DND-41 (cell line): ENCODE measurements at regions not wholly inside any gene's neighbourhood (a gene's known extent, or its start where the extent isn't known, plus 50 kb on each side); places are given as distances from the start of the nearest gene placed in this dataset.

Experiments
- ATAC-seq: fragments of 200-7000 bp; cut with Tn5 transposase; 3 replicates; pipeline ENCODE4 v1.9.1; 2021; ENCODE audit warnings: low read depth; ENCODE audit not compliant: insufficient read depth
- DNase-seq: peaks from one replicate; pipeline ENCODE4 v3.0.0-alpha.2; 2020
- H2AFZ ChIP-seq: 2 replicates; pipeline ENCODE4 v1.6.0; 2012; ENCODE audit warnings: low read depth, low read length
- H3K27ac ChIP-seq: 2 replicates; pipeline ENCODE4 v1.5.1; 2012; ENCODE audit warnings: low read length, inconsistent platforms
- H3K27me3 ChIP-seq: fragments of 200-600 bp; sonication (generic); 2 replicates; pipeline ENCODE4 v1.6.0; 2012; ENCODE audit warnings: low read length, mild to moderate bottlenecking, inconsistent platforms; ENCODE audit not compliant: insufficient read depth, poor library complexity
- H3K36me3 ChIP-seq: 2 replicates; pipeline ENCODE4 v1.5.1; 2012; ENCODE audit warnings: low read length, inconsistent platforms; ENCODE audit not compliant: insufficient read depth
- H3K4me1 ChIP-seq: 2 replicates; pipeline ENCODE4 v1.5.1; 2012; ENCODE audit warnings: mild to moderate bottlenecking, low read length; ENCODE audit not compliant: insufficient read depth
- H3K4me2 ChIP-seq: 2 replicates; pipeline ENCODE4 v1.6.0; 2012; ENCODE audit warnings: mild to moderate bottlenecking, moderate library complexity, low read length, inconsistent platforms; ENCODE audit not compliant: insufficient read depth
- H3K4me3 ChIP-seq, 2 experiments: fragments of 200-600 bp in 1 of 2; shearing (Covaris generic) in 1 of 2; 2 replicates each; pipeline ENCODE4 v1.5.1; 2012 to 2016; ENCODE audit warnings: inconsistent platforms in 2 of 2, low read length in 2 of 2, mild to moderate bottlenecking in 2 of 2, low read depth in 1 of 2, moderate library complexity in 1 of 2
- H3K79me2 ChIP-seq: 2 replicates; pipeline ENCODE4 v1.6.0; 2012; ENCODE audit warnings: low read length, inconsistent platforms; ENCODE audit not compliant: insufficient read depth
- H3K9ac ChIP-seq: 2 replicates; pipeline ENCODE4 v1.6.0; 2012; ENCODE audit warnings: low read depth, mild to moderate bottlenecking, inconsistent platforms, low read length, moderate library complexity
- H3K9me3 ChIP-seq: 2 replicates; pipeline ENCODE4 v1.5.1; 2012; ENCODE audit warnings: low read length, moderate library complexity, mild to moderate bottlenecking, inconsistent platforms; ENCODE audit not compliant: insufficient read depth, severe bottlenecking
- H4K20me1 ChIP-seq: 2 replicates; pipeline ENCODE4 v1.6.0; 2012; ENCODE audit warnings: low read length; ENCODE audit not compliant: insufficient read depth
- EZH2 ChIP-seq: IDR thresholded peaks from 3 replicates; pipeline ENCODE4 v1.6.1; 2012; ENCODE audit warnings: borderline replicate concordance, low read depth, mild to moderate bottlenecking, moderate library complexity, low read length, inconsistent platforms; ENCODE audit not compliant: severe bottlenecking
- TF ChIP-seq, protein P1 (sequence below): IDR thresholded peaks from 2 replicates; pipeline ENCODE4 v1.5.1; 2012; ENCODE audit warnings: borderline replicate concordance, low read length, moderate library complexity, mild to moderate bottlenecking; ENCODE audit not compliant: poor library complexity, severe bottlenecking; ENCODE audit errors: extremely low read depth

DNA sequence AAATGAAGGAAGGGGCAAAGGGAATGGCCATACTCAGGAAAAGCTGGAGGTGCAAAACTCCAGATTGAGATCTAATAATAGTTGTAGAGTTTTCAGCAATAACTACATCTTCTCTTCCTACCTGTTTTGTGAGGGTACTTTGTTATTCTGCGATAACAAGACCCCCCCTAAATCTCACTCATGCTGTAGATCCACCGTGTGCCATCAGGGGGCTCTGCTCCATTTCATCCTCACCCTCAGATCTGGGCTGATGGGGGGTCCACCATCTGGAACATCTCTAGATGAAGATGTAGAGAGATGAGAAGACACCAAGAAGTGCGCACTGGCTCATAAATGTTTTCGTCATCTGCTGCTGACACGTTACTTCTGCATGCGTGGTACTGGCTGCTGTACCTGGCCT is 135.9 kb upstream of the KIRREL3 start:
- no peaks in the 10 kb centered on the region for H3K36me3 ChIP-seq
- no peak overlapping the region for H3K9ac ChIP-seq
- H3K4me3 ChIP-seq = no peak overlapping the region
- H3K4me2 ChIP-seq = no peak overlapping the region
- H3K4me1 ChIP-seq = no peaks in the 10 kb centered on the region
- H3K9me3 ChIP-seq = no peaks in the 10 kb centered on the region
- H3K79me2 ChIP-seq = no peaks in the 10 kb centered on the region
- DNase-seq (no peak), ATAC-seq (no peak)
- peaks cover 5% of the 10 kb centered on the region for H3K27me3 ChIP-seq
- no peak overlapping the region for H3K27ac ChIP-seq
- no peaks in the 10 kb centered on the region for H4K20me1 ChIP-seq
- no peak overlapping the region for H2AFZ ChIP-seq
- TF ChIP-seq, protein P1, sequence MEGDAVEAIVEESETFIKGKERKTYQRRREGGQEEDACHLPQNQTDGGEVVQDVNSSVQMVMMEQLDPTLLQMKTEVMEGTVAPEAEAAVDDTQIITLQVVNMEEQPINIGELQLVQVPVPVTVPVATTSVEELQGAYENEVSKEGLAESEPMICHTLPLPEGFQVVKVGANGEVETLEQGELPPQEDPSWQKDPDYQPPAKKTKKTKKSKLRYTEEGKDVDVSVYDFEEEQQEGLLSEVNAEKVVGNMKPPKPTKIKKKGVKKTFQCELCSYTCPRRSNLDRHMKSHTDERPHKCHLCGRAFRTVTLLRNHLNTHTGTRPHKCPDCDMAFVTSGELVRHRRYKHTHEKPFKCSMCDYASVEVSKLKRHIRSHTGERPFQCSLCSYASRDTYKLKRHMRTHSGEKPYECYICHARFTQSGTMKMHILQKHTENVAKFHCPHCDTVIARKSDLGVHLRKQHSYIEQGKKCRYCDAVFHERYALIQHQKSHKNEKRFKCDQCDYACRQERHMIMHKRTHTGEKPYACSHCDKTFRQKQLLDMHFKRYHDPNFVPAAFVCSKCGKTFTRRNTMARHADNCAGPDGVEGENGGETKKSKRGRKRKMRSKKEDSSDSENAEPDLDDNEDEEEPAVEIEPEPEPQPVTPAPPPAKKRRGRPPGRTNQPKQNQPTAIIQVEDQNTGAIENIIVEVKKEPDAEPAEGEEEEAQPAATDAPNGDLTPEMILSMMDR = peak; percentile 34
- no peak for TF ChIP-seq EZH2

DNA sequence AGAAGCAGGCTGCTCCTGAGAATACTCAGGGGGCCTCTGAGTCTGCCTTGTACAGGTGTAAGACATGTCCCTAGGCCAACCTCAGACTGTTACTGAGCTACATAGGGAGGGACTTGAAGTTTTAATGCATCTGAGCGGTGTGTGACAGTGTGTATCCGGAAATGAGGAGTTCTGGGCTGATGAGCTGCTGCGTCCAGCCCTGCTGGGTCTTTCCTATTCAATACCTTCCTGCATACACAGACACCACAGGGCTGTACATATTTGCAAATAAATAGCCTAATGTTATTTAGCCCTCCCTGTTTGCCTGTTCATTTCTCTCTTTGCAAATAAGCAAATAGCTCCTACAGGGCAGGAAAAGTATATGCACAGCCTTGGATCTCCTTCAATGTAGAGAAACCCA is 134.7 kb upstream of the KIRREL3 start:
- Histone ChIP-seq H3K9me3 (no peaks in the 10 kb centered on the region), H3K27me3 (peaks cover 13% of the 10 kb centered on the region), H4K20me1 (no peaks in the 10 kb centered on the region), H3K4me1 (no peaks in the 10 kb centered on the region), H3K36me3 (no peaks in the 10 kb centered on the region), H2AFZ (no peak overlapping the region), H3K27ac (no peak overlapping the region), H3K9ac (no peak overlapping the region), H3K4me2 (no peak overlapping the region), H3K79me2 (no peaks in the 10 kb centered on the region), H3K4me3 (no peak overlapping the region)
- DNase-seq = no peak
- ATAC-seq = no peak
- TF ChIP-seq, protein P1 = no peak
- no peak for TF ChIP-seq EZH2

DNA sequence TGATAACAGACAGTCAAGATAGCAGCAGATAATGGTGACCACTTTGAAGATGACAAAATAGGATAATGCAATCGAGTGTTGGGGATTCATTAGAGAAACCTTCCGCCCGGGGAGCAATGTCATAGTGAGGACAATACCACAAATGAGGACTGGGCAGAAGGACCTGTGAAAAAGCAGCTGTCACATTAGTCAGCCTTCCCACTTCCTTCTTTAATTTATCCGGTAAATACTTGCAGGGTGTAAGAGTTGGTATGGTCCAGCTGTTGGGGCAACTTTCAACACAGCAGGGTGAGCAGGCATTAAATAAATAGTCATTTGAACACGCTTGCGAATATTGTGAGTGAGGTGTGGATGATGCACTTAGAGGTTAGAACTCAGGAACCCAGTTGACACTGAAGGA is 132.5 kb upstream of the KIRREL3 start:
- Histone ChIP-seq H3K27me3 (peaks cover 12% of the 10 kb centered on the region), H3K79me2 (no peaks in the 10 kb centered on the region)
- no peak for DNase-seq

DNA sequence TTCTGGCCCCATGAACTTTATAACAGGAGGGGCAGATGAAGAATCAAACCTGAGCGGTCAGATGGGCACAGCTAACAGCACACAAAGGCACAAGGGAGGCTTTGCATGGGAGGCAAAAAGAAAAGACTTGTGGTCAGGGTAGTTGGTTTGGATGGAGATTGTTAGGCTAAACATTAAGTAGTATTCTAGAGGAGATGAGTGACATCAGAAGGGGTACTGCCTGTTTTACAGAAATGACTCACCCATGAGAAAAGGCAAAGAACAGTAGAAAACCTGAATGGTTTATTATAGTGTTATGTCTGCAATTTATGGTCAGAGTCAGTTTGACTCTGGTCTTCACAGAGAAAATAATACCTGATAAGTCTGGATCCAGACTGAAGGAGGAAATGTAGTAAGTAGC is 129.8 kb upstream of the KIRREL3 start:
- no peak for ATAC-seq

More for the DNA sequence above, 132.5 kb upstream of the KIRREL3 start:
- no peaks in the 10 kb centered on the region for H3K4me1 ChIP-seq
- ATAC-seq = no peak
- no peak overlapping the region for H2AFZ ChIP-seq
- H3K4me3 ChIP-seq = no peak overlapping the region
- H4K20me1 ChIP-seq = no peaks in the 10 kb centered on the region
- no peak overlapping the region for H3K27ac ChIP-seq
- H3K4me2 ChIP-seq = no peak overlapping the region
- H3K9ac ChIP-seq = no peak overlapping the region
- H3K36me3 ChIP-seq = no peaks in the 10 kb centered on the region
- TF ChIP-seq, protein P1 = no peak
- no peak for TF ChIP-seq EZH2
- H3K9me3 ChIP-seq = no peaks in the 10 kb centered on the region

More for the DNA sequence above, 129.8 kb upstream of the KIRREL3 start:
- Histone ChIP-seq H3K27me3 (peaks cover 17% of the 10 kb centered on the region), H3K4me1 (no peaks in the 10 kb centered on the region), H3K79me2 (no peaks in the 10 kb centered on the region), H3K9me3 (no peaks in the 10 kb centered on the region), H3K4me2 (no peak overlapping the region), H3K27ac (no peak overlapping the region), H3K9ac (no peak overlapping the region), H4K20me1 (no peaks in the 10 kb centered on the region), H3K4me3 (no peak overlapping the region), H2AFZ (no peak overlapping the region), H3K36me3 (no peaks in the 10 kb centered on the region)
- TF ChIP-seq, protein P1 = no peak
- TF ChIP-seq EZH2 = no peak
- DNase-seq = no peak
